ENCODE measurements at regions not wholly inside any gene's neighbourhood (a gene's known extent, or its start where the extent isn't known, plus 50 kb on each side); places are given as distances from the start of the nearest gene placed in this dataset.
A peak's percentile ranks its signal among the peaks of the same experiment; 100 is the strongest.

GRCh38 chr9:4384750-4385149, 84.9 kb upstream of the GLIS3 start:
- no peaks in the 10 kb centered on the region for H3K9me3 ChIP-seq (ENCODE audit: control insufficient read depth in 4 of 4, insufficient read depth in 3 of 4, low read length in 3 of 4)
- H3K4me1 ChIP-seq (ENCODE audit: control insufficient read depth in 5 of 5, insufficient read depth in 5 of 5, low read length in 5 of 5), result no peaks in the 10 kb centered on the region
- no peaks in the 10 kb centered on the region for H3K36me3 ChIP-seq (ENCODE audit: control insufficient read depth in 4 of 4, insufficient read depth in 4 of 4, low read length in 4 of 4)
- ATAC-seq (ENCODE audit: insufficient read depth, low FRiP score) (no peak), DNase-seq (no peak)
- no peak overlapping the region for H3K27ac ChIP-seq (ENCODE audit: low read depth in 1 of 2, low read length in 1 of 2)
- no peak for TF ChIP-seq CTCF (IDR thresholded peaks at IDR 0.05; ENCODE audit: control extremely low read depth, extremely low read depth)
- no peaks in the 10 kb centered on the region for H3K27me3 ChIP-seq (ENCODE audit: control insufficient read depth in 3 of 3, insufficient read depth in 3 of 3, low read length in 2 of 3)
- H3K4me3 ChIP-seq, result no peak overlapping the region
- no peak overlapping the region for H3K9ac ChIP-seq (ENCODE audit: insufficient read depth in 1 of 2, low read length in 2 of 2)
- 62 to 73% methylated on average over 5 of the region's 5 CpGs for WGBS, 2 donors

DNA sequence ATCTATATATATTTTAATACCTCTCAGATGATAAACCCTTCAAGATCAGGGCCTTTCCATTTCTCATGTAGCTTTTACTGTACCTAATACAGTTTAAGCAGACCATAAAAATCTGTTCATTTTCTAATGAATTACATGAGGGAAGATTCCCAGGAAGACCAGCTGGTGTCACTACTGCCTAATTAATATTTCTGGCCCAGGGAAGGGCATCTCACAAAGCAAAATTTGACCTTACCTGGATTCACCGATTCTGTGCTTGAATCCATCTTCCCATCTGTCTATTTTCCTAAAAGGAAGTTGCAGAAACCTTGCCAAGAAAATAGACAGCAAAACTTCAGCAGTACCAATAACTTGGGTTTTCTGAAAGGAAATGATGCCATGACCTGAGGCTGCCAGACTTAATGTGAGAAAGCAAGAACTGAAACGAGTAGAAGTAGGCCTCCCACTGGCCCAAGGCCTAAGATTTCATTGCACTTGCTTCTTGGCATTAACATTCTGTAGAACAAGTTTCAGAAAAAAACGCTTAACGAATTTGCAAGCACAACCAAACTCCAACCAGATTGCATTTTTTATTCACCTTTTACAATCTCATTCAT, 83.0 kb upstream of the GLIS3 start:
- no peaks in the 10 kb centered on the region for H3K9me3 ChIP-seq (ENCODE audit: control insufficient read depth in 4 of 4, insufficient read depth in 3 of 4, low read length in 3 of 4)
- no peak for ATAC-seq (ENCODE audit: insufficient read depth, low FRiP score)
- no peak overlapping the region for H3K4me3 ChIP-seq
- peak in 2 of 3 donors; percentile 28 to 54 for DNase-seq
- WGBS, 2 donors, result 60 to 65% methylated on average over 4 of the region's 4 CpGs
- no peak overlapping the region for H3K27ac ChIP-seq (ENCODE audit: low read depth in 1 of 2, low read length in 1 of 2)
- H3K9ac ChIP-seq (ENCODE audit: insufficient read depth in 1 of 2, low read length in 2 of 2), result no peak overlapping the region
- no peaks in the 10 kb centered on the region for H3K4me1 ChIP-seq (ENCODE audit: control insufficient read depth in 5 of 5, insufficient read depth in 5 of 5, low read length in 5 of 5)
- peak; percentile 31 for TF ChIP-seq CTCF (IDR thresholded peaks at IDR 0.05; ENCODE audit: control extremely low read depth, extremely low read depth)
- no peaks in the 10 kb centered on the region for H3K27me3 ChIP-seq (ENCODE audit: control insufficient read depth in 3 of 3, insufficient read depth in 3 of 3, low read length in 2 of 3)
- no peaks in the 10 kb centered on the region for H3K36me3 ChIP-seq (ENCODE audit: control insufficient read depth in 4 of 4, insufficient read depth in 4 of 4, low read length in 4 of 4)

DNA sequence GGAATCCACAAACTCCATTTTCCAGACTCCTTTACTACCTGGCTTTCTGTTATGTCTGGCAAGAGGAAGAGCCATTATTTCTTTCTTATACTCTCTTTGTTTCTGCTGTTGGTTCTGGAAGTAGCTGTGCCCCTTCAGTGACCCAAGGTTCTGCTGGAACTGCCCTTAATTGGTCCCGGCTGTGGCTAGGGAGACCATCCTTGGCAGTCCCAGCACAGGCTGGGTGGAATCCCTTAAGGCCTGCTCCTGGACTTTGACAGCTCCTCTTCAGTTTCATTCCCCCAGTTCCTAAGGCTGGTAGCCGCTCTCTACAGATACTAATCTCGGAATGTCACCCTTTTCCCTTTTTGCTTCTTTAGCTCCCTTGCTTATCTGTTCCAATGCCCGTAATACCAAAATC, 81.9 kb upstream of the GLIS3 start:
- Histone ChIP-seq H3K9ac (ENCODE audit: insufficient read depth in 1 of 2, low read length in 2 of 2) (no peak overlapping the region), H3K27me3 (ENCODE audit: control insufficient read depth in 3 of 3, insufficient read depth in 3 of 3, low read length in 2 of 3) (no peaks in the 10 kb centered on the region), H3K4me3 (no peak overlapping the region), H3K9me3 (ENCODE audit: control insufficient read depth in 4 of 4, insufficient read depth in 3 of 4, low read length in 3 of 4) (no peaks in the 10 kb centered on the region), H3K27ac (ENCODE audit: low read depth in 1 of 2, low read length in 1 of 2) (no peak overlapping the region), H3K4me1 (ENCODE audit: control insufficient read depth in 5 of 5, insufficient read depth in 5 of 5, low read length in 5 of 5) (no peaks in the 10 kb centered on the region), H3K36me3 (ENCODE audit: control insufficient read depth in 4 of 4, insufficient read depth in 4 of 4, low read length in 4 of 4) (no peaks in the 10 kb centered on the region)
- WGBS, 2 donors, result 85 to 89% methylated on average over 4 of the region's 4 CpGs
- ATAC-seq (ENCODE audit: insufficient read depth, low FRiP score), result no peak
- DNase-seq, result no peak
- TF ChIP-seq CTCF (IDR thresholded peaks at IDR 0.05; ENCODE audit: control extremely low read depth, extremely low read depth), result no peak

- ATAC-seq (ENCODE audit: insufficient read depth, low FRiP score) (no peak), DNase-seq (no peak)
- no peaks in the 10 kb centered on the region for H3K36me3 ChIP-seq (ENCODE audit: control insufficient read depth in 4 of 4, insufficient read depth in 4 of 4, low read length in 4 of 4)
- no peak overlapping the region for H3K27ac ChIP-seq (ENCODE audit: low read depth in 1 of 2, low read length in 1 of 2)
- WGBS, 2 donors, result 96% methylated on average over 2 of the region's 2 CpGs
- H3K27me3 ChIP-seq (ENCODE audit: control insufficient read depth in 3 of 3, insufficient read depth in 3 of 3, low read length in 2 of 3), result no peaks in the 10 kb centered on the region
- no peak for TF ChIP-seq CTCF (IDR thresholded peaks at IDR 0.05; ENCODE audit: control extremely low read depth, extremely low read depth)
- H3K4me1 ChIP-seq (ENCODE audit: control insufficient read depth in 5 of 5, insufficient read depth in 5 of 5, low read length in 5 of 5), result no peaks in the 10 kb centered on the region
- no peak overlapping the region for H3K9ac ChIP-seq (ENCODE audit: insufficient read depth in 1 of 2, low read length in 2 of 2)
- H3K9me3 ChIP-seq (ENCODE audit: control insufficient read depth in 4 of 4, insufficient read depth in 3 of 4, low read length in 3 of 4), result no peaks in the 10 kb centered on the region
- H3K4me3 ChIP-seq, result no peak overlapping the region
Measured at GRCh38 chr9:4380406-4380805, 80.5 kb upstream of the GLIS3 start.
